ENCODE measurements at regions not wholly inside any gene's neighbourhood (a gene's known extent, or its start where the extent isn't known, plus 50 kb on each side); places are given as distances from the start of the nearest gene placed in this dataset.

DNA sequence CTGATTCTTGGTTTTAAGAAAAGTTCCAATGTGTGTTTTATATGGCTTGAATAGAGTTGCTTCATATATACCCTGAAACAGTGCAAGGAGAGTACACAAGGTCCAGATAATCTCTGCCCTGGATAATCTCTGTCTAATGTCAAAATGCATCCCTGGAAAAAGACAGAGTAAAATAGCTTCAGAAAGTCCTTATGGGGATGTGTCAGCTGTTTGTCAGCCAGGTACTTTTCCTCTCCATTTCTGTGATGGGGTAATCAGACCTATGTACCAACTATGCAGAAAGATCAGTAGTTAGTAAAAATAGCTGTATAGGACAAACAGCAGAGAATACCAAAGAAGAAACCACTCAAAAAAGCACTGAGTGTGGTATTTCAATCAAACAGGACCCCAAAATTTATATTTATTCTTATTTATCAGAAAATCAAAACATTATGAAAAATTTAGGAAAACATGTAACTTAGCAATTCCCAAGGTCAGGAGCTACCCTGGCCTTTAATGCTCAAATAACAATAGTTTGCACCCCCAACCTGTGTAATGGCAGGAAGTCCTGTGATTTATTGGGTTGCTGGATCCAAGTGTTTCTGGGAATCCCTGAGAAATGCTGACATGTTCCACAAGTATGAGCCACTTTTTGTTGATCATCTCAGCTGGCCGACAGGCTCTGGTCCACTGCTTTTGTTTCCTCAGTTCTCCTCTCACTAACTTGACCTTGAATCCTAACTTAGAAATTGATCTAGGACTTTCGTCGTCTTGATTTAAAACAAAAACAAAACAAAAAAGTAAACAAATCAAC is 69.6 kb downstream of the MDH1 start:
- peaks cover 12% of the 10 kb centered on the region for H3K9me3 ChIP-seq (replicated peaks)
- no peaks in the 10 kb centered on the region for H3K4me1 ChIP-seq
- no peak overlapping the region for H3K27ac ChIP-seq (replicated peaks)
- no peak overlapping the region for H3K4me3 ChIP-seq
- no peaks in the 10 kb centered on the region for H3K27me3 ChIP-seq (ENCODE audit: low read depth)
- TF ChIP-seq, protein P1, sequence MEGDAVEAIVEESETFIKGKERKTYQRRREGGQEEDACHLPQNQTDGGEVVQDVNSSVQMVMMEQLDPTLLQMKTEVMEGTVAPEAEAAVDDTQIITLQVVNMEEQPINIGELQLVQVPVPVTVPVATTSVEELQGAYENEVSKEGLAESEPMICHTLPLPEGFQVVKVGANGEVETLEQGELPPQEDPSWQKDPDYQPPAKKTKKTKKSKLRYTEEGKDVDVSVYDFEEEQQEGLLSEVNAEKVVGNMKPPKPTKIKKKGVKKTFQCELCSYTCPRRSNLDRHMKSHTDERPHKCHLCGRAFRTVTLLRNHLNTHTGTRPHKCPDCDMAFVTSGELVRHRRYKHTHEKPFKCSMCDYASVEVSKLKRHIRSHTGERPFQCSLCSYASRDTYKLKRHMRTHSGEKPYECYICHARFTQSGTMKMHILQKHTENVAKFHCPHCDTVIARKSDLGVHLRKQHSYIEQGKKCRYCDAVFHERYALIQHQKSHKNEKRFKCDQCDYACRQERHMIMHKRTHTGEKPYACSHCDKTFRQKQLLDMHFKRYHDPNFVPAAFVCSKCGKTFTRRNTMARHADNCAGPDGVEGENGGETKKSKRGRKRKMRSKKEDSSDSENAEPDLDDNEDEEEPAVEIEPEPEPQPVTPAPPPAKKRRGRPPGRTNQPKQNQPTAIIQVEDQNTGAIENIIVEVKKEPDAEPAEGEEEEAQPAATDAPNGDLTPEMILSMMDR (IDR thresholded peaks at IDR 0.05; ENCODE audit: borderline replicate concordance): no peak
- intact Hi-C loops (cut with micrococcal nuclease): no loop called here
- no peaks in the 10 kb centered on the region for H3K36me3 ChIP-seq
- no peak for DNase-seq

DNA sequence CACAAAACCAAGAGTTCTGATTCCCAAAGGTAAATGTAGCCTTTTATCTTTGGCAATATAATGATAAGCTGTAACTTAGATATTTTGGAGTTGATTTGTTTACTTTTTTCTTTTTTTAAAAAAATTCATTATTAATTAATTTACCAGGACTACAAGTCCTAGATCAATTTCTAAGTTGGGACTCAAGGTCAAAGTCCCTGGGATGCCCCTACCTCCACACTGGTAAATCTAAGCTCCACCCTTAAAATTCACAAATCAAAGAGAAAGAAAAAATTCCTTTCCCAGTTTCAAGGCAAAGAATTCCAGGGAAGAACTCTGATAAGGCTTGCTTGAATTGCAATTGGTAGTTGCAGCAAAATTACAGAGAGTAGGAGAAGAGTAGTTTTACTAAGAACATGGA is 71.3 kb downstream of the MDH1 start:
- intact Hi-C loops (cut with micrococcal nuclease): no loop called here
- no peak overlapping the region for H3K27ac ChIP-seq (replicated peaks)
- H3K27me3 ChIP-seq (ENCODE audit: low read depth): no peaks in the 10 kb centered on the region
- DNase-seq: no peak
- H3K9me3 ChIP-seq (replicated peaks): no peaks in the 10 kb centered on the region
- no peak overlapping the region for H3K4me3 ChIP-seq
- TF ChIP-seq, protein P1 (IDR thresholded peaks at IDR 0.05; ENCODE audit: borderline replicate concordance): no peak
- no peaks in the 10 kb centered on the region for H3K36me3 ChIP-seq
- no peaks in the 10 kb centered on the region for H3K4me1 ChIP-seq

DNA sequence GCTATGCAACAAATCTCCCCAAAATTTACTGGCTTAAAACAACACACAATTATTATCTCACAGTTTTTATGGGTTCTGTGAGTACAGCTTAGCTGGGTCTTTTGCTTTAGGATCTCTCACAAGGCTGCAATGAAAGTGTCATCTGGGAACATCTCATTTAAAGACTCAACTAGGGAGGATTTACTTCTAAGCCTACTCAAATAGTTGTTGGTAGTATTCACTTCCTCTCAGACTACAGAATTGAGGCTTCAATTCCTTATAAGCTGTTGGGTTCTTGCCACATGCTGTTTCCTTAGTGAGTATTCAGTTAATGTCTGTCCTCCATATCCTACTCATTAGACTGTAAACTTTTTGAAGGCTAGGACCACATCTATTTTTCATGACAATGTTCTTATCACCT is 72.3 kb downstream of the MDH1 start:
- H3K4me1 ChIP-seq: no peaks in the 10 kb centered on the region
- no peak overlapping the region for H3K4me3 ChIP-seq
- no peaks in the 10 kb centered on the region for H3K27me3 ChIP-seq (ENCODE audit: low read depth)
- intact Hi-C loops (cut with micrococcal nuclease): no loop called here
- TF ChIP-seq, protein P1 (IDR thresholded peaks at IDR 0.05; ENCODE audit: borderline replicate concordance): no peak
- no peak overlapping the region for H3K27ac ChIP-seq (replicated peaks)
- no peaks in the 10 kb centered on the region for H3K9me3 ChIP-seq (replicated peaks)
- DNase-seq: no peak
- no peaks in the 10 kb centered on the region for H3K36me3 ChIP-seq

DNA sequence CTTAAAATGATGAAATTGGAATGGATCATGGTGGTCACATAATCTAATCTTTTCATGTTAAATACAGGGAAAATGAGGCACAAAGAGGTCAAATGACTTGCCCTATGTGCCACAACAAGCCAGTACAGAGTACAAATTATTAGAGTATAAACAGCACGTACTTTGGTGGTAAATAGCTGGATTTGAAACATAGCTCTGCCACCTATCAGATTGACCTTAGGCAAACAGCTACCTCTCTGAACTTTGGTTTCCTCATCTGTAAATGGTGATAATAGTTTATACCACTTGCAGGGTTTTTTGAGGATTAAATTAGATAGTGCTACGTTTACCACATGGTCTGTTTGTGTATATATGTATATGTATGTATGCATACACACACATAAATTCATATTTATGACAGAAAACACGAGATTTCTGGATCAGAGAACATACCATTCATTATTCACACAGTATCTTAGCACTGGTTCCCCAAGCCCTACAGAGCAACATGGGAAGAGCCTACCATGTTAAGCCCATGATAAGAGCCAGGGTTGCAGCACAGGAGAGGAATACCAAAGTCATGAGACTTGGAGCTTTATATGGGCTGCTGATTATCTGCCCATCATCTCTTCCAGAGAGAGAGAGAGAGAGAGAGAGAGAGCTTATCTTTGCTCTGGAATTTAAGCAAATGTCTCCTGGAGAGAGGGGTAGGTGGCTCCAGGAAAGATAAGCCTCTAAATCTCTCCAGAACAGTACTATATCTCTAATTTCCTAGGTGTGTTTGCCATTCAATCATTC is 73.5 kb downstream of the MDH1 start:
- Histone ChIP-seq H3K4me1 (no peaks in the 10 kb centered on the region), H3K4me3 (no peak overlapping the region), H3K27me3 (ENCODE audit: low read depth) (no peaks in the 10 kb centered on the region), H3K9me3 (replicated peaks) (no peaks in the 10 kb centered on the region), H3K36me3 (no peaks in the 10 kb centered on the region), H3K27ac (replicated peaks) (no peak overlapping the region)
- TF ChIP-seq, protein P1 (IDR thresholded peaks at IDR 0.05; ENCODE audit: borderline replicate concordance): no peak
- intact Hi-C loops (cut with micrococcal nuclease): no loop called here
- DNase-seq: no peak

DNA sequence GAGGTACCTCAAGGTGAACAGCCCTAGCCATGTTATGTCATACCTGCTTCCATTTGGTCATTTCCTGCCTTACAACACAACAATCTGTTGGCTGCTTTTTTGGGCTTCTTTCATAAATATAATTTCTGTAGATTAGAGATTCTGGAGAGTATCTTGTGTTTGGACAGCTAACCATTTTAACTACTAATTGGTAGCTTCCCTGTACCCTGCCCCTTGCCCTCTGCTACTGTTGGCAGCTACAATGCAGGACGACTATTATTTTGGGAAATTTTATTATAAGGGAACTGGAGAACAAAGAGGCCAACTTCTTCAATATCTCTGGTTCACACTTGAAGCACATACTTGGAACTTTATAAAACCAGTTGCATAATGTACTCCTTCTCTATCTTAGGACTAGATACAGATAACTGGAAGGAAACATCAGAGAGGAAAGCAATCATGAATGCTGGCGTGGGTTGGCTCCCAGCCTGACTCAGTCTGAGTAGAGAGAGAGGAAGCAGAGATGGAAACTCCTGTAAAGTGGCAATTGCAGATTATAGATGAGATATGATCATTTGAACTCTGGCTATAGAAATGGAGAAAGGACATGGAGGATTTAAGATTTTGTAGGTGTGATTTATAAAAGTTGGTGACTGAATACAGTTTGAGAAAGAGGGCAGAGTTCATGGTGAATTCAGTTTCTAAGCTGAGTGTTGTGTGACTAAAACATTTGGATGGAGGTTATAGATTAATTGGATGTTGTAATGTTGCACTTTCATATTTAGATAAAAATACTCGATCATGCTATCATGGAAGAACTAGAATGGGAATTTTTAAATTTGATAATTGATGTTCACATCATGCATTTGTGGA is 74.5 kb downstream of the MDH1 start:
- TF ChIP-seq, protein P1 (IDR thresholded peaks at IDR 0.05; ENCODE audit: borderline replicate concordance): no peak
- H3K27me3 ChIP-seq (ENCODE audit: low read depth): no peaks in the 10 kb centered on the region
- no peaks in the 10 kb centered on the region for H3K9me3 ChIP-seq (replicated peaks)
- H3K27ac ChIP-seq (replicated peaks): no peak overlapping the region
- intact Hi-C loops (cut with micrococcal nuclease): no loop called here
- H3K4me1 ChIP-seq: no peaks in the 10 kb centered on the region
- DNase-seq: no peak
- no peaks in the 10 kb centered on the region for H3K36me3 ChIP-seq
- H3K4me3 ChIP-seq: no peak overlapping the region

Measured in left ventricle myocardium inferior (tissue), 1 donor.